Hepatocyte (in vitro differentiated cells): ENCODE measurements at regions not wholly inside any gene's neighbourhood (a gene's known extent, or its start where the extent isn't known, plus 50 kb on each side); places are given as distances from the start of the nearest gene placed in this dataset.

Experiments used
- DNase-seq: peaks from one replicate; pipeline ENCODE4 v3.0.0-alpha.2; 2016; ENCODE audit warnings: low spot score
- H2AFZ ChIP-seq: fragments of 200-600 bp; sonication (generic); 2 replicates; pipeline ENCODE4 v1.6.0; 2016; ENCODE audit warnings: antibody characterized with exemption, mild to moderate bottlenecking
- H3K27ac ChIP-seq: fragments of 200-600 bp; sonication (generic); 2 replicates; pipeline ENCODE4 v1.5.1; 2016; ENCODE audit warnings: mild to moderate bottlenecking
- H3K27me3 ChIP-seq: fragments of 200-600 bp; sonication (generic); 2 replicates; pipeline ENCODE4 v1.6.1; 2016
- H3K36me3 ChIP-seq: fragments of 200-600 bp; sonication (generic); replicated peaks from 2 replicates; pipeline ENCODE4 v1.5.1; 2016; ENCODE audit warnings: low read depth; ENCODE audit not compliant: insufficient read depth
- H3K4me1 ChIP-seq: fragments of 200-600 bp; sonication (generic); 2 replicates; pipeline ENCODE4 v1.5.1; 2016; ENCODE audit warnings: mild to moderate bottlenecking, moderate library complexity; ENCODE audit not compliant: insufficient read depth
- H3K4me2 ChIP-seq: fragments of 200-600 bp; sonication (generic); 2 replicates; pipeline ENCODE4 v1.6.0; 2016
- H3K4me3 ChIP-seq: fragments of 200-600 bp; sonication (generic); 2 replicates; pipeline ENCODE4 v1.5.1; 2016; ENCODE audit warnings: mild to moderate bottlenecking
- H3K79me2 ChIP-seq: fragments of 200-600 bp; sonication (generic); 2 replicates; pipeline ENCODE4 v1.6.0; 2017; ENCODE audit warnings: mild to moderate bottlenecking
- H3K9me2 ChIP-seq: fragments of 200-600 bp; sonication (generic); replicated peaks from 2 replicates; pipeline ENCODE4 v1.6.0; 2017; ENCODE audit warnings: mild to moderate bottlenecking; ENCODE audit not compliant: insufficient read depth
- H3K9me3 ChIP-seq: fragments of 200-600 bp; sonication (generic); 2 replicates; pipeline ENCODE4 v1.5.1; 2016; ENCODE audit warnings: low read depth, mild to moderate bottlenecking
- H4K20me1 ChIP-seq: fragments of 200-600 bp; sonication (generic); 2 replicates; pipeline ENCODE4 v1.6.0; 2016; ENCODE audit warnings: mild to moderate bottlenecking; ENCODE audit not compliant: insufficient read depth, poor library complexity, severe bottlenecking
- CTCF ChIP-seq: fragments of 200-600 bp; sonication (generic); IDR thresholded peaks from 2 replicates; pipeline ENCODE4 v1.5.1; 2016; ENCODE audit warnings: antibody characterized with exemption, mild to moderate bottlenecking; ENCODE audit not compliant: poor library complexity
- EZH2 ChIP-seq: fragments of 200-600 bp; sonication (generic); IDR thresholded peaks from 2 replicates; pipeline ENCODE4 v1.6.1; 2016; ENCODE audit warnings: antibody characterized with exemption, mild to moderate bottlenecking, borderline replicate concordance
- EZH2phosphoT487 ChIP-seq: fragments of 200-600 bp; sonication (generic); IDR thresholded peaks from one replicate; pipeline ENCODE4 v1.6.1; 2018; ENCODE audit warnings: antibody characterized with exemption, mild to moderate bottlenecking, low read depth, moderate library complexity; ENCODE audit not compliant: unreplicated experiment, severe bottlenecking
- WGBS: methylation state at CpG from one replicate; pipeline ENCODE4 v1.1.6; 2016; ENCODE audit warnings: low lambda C conversion rate; ENCODE audit errors: missing lambda C conversion rate; 5-methylcytosine and 5-hydroxymethylcytosine counted together

- no peak for DNase-seq
- Histone ChIP-seq H3K27ac (no peak overlapping the region), H3K27me3 (no peaks in the 10 kb centered on the region), H3K4me3 (no peak overlapping the region), H3K9me2 (peaks cover 4% of the 10 kb centered on the region), H3K4me2 (no peak overlapping the region), H3K79me2 (no peaks in the 10 kb centered on the region), H3K9me3 (no peaks in the 10 kb centered on the region), H3K36me3 (no peaks in the 10 kb centered on the region), H3K4me1 (no peaks in the 10 kb centered on the region), H2AFZ (no peak overlapping the region), H4K20me1 (no peaks in the 10 kb centered on the region)
- TF ChIP-seq EZH2 = no peak
- no peak for TF ChIP-seq EZH2phosphoT487
- no peak for TF ChIP-seq CTCF
- 95% methylated on average over 4 of the region's 4 CpGs for WGBS
Observed at GRCh38 chr12:86526060-86526595, 269.9 kb upstream of the MGAT4C start.

- Histone ChIP-seq H3K79me2 (no peaks in the 10 kb centered on the region), H3K36me3 (no peaks in the 10 kb centered on the region), H3K9me2 (no peaks in the 10 kb centered on the region), H2AFZ (no peak overlapping the region), H3K9me3 (no peaks in the 10 kb centered on the region), H3K4me1 (no peaks in the 10 kb centered on the region), H4K20me1 (no peaks in the 10 kb centered on the region), H3K27me3 (no peaks in the 10 kb centered on the region), H3K4me2 (no peak overlapping the region), H3K4me3 (no peak overlapping the region), H3K27ac (no peak overlapping the region)
- 94% methylated on average over 3 of the region's 3 CpGs for WGBS
- no peak for DNase-seq
- no peak for TF ChIP-seq EZH2phosphoT487
Observed at GRCh38 chr12:86523844-86524243, 267.7 kb upstream of the MGAT4C start.

GRCh38 chr12:86521870-86522269, 265.7 kb upstream of the MGAT4C start:
- H3K9me2 ChIP-seq = no peaks in the 10 kb centered on the region
- no peaks in the 10 kb centered on the region for H3K27me3 ChIP-seq
- H3K4me1 ChIP-seq = no peaks in the 10 kb centered on the region
- H3K27ac ChIP-seq = no peak overlapping the region
- H3K9me3 ChIP-seq = no peaks in the 10 kb centered on the region
- no peak overlapping the region for H2AFZ ChIP-seq
- DNase-seq = no peak
- WGBS = 76% methylated on average over 1 of the region's 1 CpG
- no peak overlapping the region for H3K4me3 ChIP-seq
- no peaks in the 10 kb centered on the region for H3K79me2 ChIP-seq
- TF ChIP-seq CTCF (no peak), EZH2 (no peak), EZH2phosphoT487 (no peak)
- H3K4me2 ChIP-seq = no peak overlapping the region
- H3K36me3 ChIP-seq = no peaks in the 10 kb centered on the region
- no peaks in the 10 kb centered on the region for H4K20me1 ChIP-seq

GRCh38 chr12:86513226-86513625, 257.0 kb upstream of the MGAT4C start:
- no peak overlapping the region for H2AFZ ChIP-seq

More at GRCh38 chr12:86513226-86513625, 257.0 kb upstream of the MGAT4C start:
- 64% methylated on average over 2 of the region's 2 CpGs for WGBS
- Histone ChIP-seq H3K9me3 (no peaks in the 10 kb centered on the region), H3K27ac (no peak overlapping the region), H4K20me1 (no peaks in the 10 kb centered on the region), H3K79me2 (no peaks in the 10 kb centered on the region), H3K4me2 (peak overlapping the region; percentile 51), H3K9me2 (no peaks in the 10 kb centered on the region), H3K27me3 (no peaks in the 10 kb centered on the region), H3K4me1 (peaks cover 13% of the 10 kb centered on the region), H3K36me3 (no peaks in the 10 kb centered on the region), H3K4me3 (no peak overlapping the region)
- TF ChIP-seq EZH2 = no peak
- no peak for TF ChIP-seq CTCF
- TF ChIP-seq EZH2phosphoT487 = no peak
- no peak for DNase-seq
